ENCODE measurements at regions not wholly inside any gene's neighbourhood (a gene's known extent, or its start where the extent isn't known, plus 50 kb on each side); places are given as distances from the start of the nearest gene placed in this dataset.
"Not testable (repeated sequence)": the region's sequence is repeated elsewhere in the genome, so short reads cannot be mapped to it uniquely, and the experiment has no call there.

GRCh38 chr19:30811397-30812098 lies 439.4 kb downstream of the ZNF536 start:
- peaks cover 22% of the 10 kb centered on the region for H3K9me3 Mint-ChIP-seq
- no peak overlapping the region for H3K27ac Mint-ChIP-seq
- TF ChIP-seq CTCF (IDR thresholded peaks at IDR 0.05) = no peak
- peaks cover 21% of the 10 kb centered on the region for H3K4me1 Mint-ChIP-seq
- no peak overlapping the region for H3K4me3 Mint-ChIP-seq
- no peak for DNase-seq
- H3K36me3 Mint-ChIP-seq (ENCODE audit: low read depth) = no peaks in the 10 kb centered on the region
- H3K27me3 Mint-ChIP-seq (ENCODE audit: low read depth, poor library complexity) = peaks cover 21% of the 10 kb centered on the region

GRCh38 chr19:30810726-30811125 lies 438.5 kb downstream of the ZNF536 start:
- DNase-seq = no peak
- Mint-ChIP-seq H3K9me3 (peaks cover 22% of the 10 kb centered on the region), H3K4me3 (no peak overlapping the region), H3K27me3 (ENCODE audit: low read depth, poor library complexity) (peaks cover 16% of the 10 kb centered on the region), H3K4me1 (peaks cover 21% of the 10 kb centered on the region), H3K27ac (no peak overlapping the region), H3K36me3 (ENCODE audit: low read depth) (no peaks in the 10 kb centered on the region)
- TF ChIP-seq CTCF (IDR thresholded peaks at IDR 0.05) = no peak

GRCh38 chr19:30807278-30807677 lies 435.1 kb downstream of the ZNF536 start:
- H3K27me3 Mint-ChIP-seq (ENCODE audit: low read depth, poor library complexity) = peaks cover 8% of the 10 kb centered on the region
- TF ChIP-seq CTCF (IDR thresholded peaks at IDR 0.05) = no peak
- peaks cover 17% of the 10 kb centered on the region for H3K9me3 Mint-ChIP-seq
- no peak for DNase-seq
- H3K36me3 Mint-ChIP-seq (ENCODE audit: low read depth) = no peaks in the 10 kb centered on the region
- peaks cover 27% of the 10 kb centered on the region for H3K4me1 Mint-ChIP-seq
- no peak overlapping the region for H3K27ac Mint-ChIP-seq
- no peak overlapping the region for H3K4me3 Mint-ChIP-seq

- no peaks in the 10 kb centered on the region for H3K36me3 Mint-ChIP-seq (ENCODE audit: low read depth)
- no peak for TF ChIP-seq CTCF (IDR thresholded peaks at IDR 0.05)
- peaks cover 8% of the 10 kb centered on the region for H3K27me3 Mint-ChIP-seq (ENCODE audit: low read depth, poor library complexity)
- no peak overlapping the region for H3K27ac Mint-ChIP-seq
- H3K4me1 Mint-ChIP-seq = peaks cover 17% of the 10 kb centered on the region
- DNase-seq = no peak
- peaks cover 17% of the 10 kb centered on the region for H3K9me3 Mint-ChIP-seq
- no peak overlapping the region for H3K4me3 Mint-ChIP-seq
Observed at GRCh38 chr19:30806311-30806710, 434.1 kb downstream of the ZNF536 start.

GRCh38 chr19:30804751-30805150 lies 432.6 kb downstream of the ZNF536 start:
- H3K36me3 Mint-ChIP-seq (ENCODE audit: low read depth) = no peaks in the 10 kb centered on the region
- TF ChIP-seq CTCF (IDR thresholded peaks at IDR 0.05) = no peak
- peaks cover 15% of the 10 kb centered on the region for H3K27me3 Mint-ChIP-seq (ENCODE audit: low read depth, poor library complexity)
- H3K4me3 Mint-ChIP-seq = no peak overlapping the region
- no peak for DNase-seq
- H3K4me1 Mint-ChIP-seq = peaks cover 22% of the 10 kb centered on the region
- no peak overlapping the region for H3K27ac Mint-ChIP-seq
- peaks cover 17% of the 10 kb centered on the region for H3K9me3 Mint-ChIP-seq

DNA sequence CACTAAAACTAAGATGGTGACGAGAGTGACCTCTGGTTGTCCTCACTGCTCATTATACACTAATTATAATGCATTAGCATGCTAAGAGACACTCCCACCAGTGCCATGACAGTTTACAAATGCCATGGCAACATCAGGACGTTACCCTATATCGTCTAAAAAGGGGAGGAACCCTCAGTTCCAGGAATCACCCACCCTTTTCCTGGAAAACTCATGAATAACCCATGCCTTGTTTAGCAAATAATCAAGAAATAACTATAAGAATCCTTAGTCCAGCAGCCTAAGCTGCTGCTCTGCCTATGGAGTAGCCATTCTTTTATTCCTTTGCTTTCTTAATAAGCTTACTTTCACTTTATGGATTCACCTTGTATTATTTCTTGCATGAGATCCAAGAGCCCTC lies 432.1 kb downstream of the ZNF536 start:
- DNase-seq; H3K4me3 Mint-ChIP-seq; H3K27ac Mint-ChIP-seq; H3K36me3 Mint-ChIP-seq (ENCODE audit: low read depth): not testable (repeated sequence)
- Mint-ChIP-seq H3K9me3 (peaks cover 17% of the 10 kb centered on the region), H3K4me1 (peaks cover 26% of the 10 kb centered on the region), H3K27me3 (ENCODE audit: low read depth, poor library complexity) (peaks cover 19% of the 10 kb centered on the region)

Data from nephron progenitor cell (in vitro differentiated cells).